ENCODE measurements at regions not wholly inside any gene's neighbourhood (a gene's known extent, or its start where the extent isn't known, plus 50 kb on each side); places are given as distances from the start of the nearest gene placed in this dataset.

- Histone ChIP-seq H3K9me2 (ENCODE audit: insufficient read depth) (no peaks in the 10 kb centered on the region), H3K4me3 (no peak overlapping the region), H3K27me3 (ENCODE audit: insufficient read depth) (no peaks in the 10 kb centered on the region), H3F3A (replicated peaks; ENCODE audit: low read depth) (no peaks in the 10 kb centered on the region), H3K27ac (ENCODE audit: low read depth) (no peak overlapping the region), H3K36me3 (ENCODE audit: insufficient read depth) (no peaks in the 10 kb centered on the region), H3K4me1 (ENCODE audit: insufficient read depth) (no peaks in the 10 kb centered on the region), H3K79me2 (replicated peaks; ENCODE audit: insufficient read depth) (no peaks in the 10 kb centered on the region), H3K4me2 (no peak overlapping the region), H4K20me1 (replicated peaks; ENCODE audit: insufficient read depth) (no peaks in the 10 kb centered on the region), H2AFZ (no peak overlapping the region)
- no peak for DNase-seq (ENCODE audit: low spot score)
- H3K27me3 Mint-ChIP-seq (ENCODE audit: insufficient read depth, low read depth, poor library complexity), result no peaks in the 10 kb centered on the region
- H3K36me3 Mint-ChIP-seq (ENCODE audit: low read depth), result no peaks in the 10 kb centered on the region
- no peak overlapping the region for H3K4me3 Mint-ChIP-seq
- no peaks in the 10 kb centered on the region for H3K9me3 Mint-ChIP-seq
- H3K4me1 Mint-ChIP-seq, result no peaks in the 10 kb centered on the region
- no peak for ATAC-seq
- TF ChIP-seq POLR2AphosphoS5 (IDR thresholded peaks at IDR 0.05; ENCODE audit: low read depth) (no peak), NANOG (IDR thresholded peaks at IDR 0.05; ENCODE audit: borderline replicate concordance) (no peak), REST (IDR thresholded peaks at IDR 0.05; ENCODE audit: unreplicated experiment) (no peak), CTCF (conservative IDR thresholded peaks at IDR 0.05; ENCODE audit: low read depth in 2 of 2) (no peak), STAT1 (IDR thresholded peaks at IDR 0.05; ENCODE audit: unreplicated experiment) (no peak), ZNF331 (CRISPR knock-in tag; IDR thresholded peaks at IDR 0.05; ENCODE audit: low read depth) (no peak), JUNB (IDR thresholded peaks at IDR 0.05; ENCODE audit: unreplicated experiment) (no peak), ZNF114 (CRISPR knock-in tag; IDR thresholded peaks at IDR 0.05) (no peak), ZNF462 (CRISPR knock-in tag; IDR thresholded peaks at IDR 0.05) (no peak), ETS1 (IDR thresholded peaks at IDR 0.05) (no peak), CREB1 (CRISPR knock-in tag; IDR thresholded peaks at IDR 0.05; ENCODE audit: low read depth) (no peak), EZH2phosphoT487 (IDR thresholded peaks at IDR 0.05; ENCODE audit: unreplicated experiment) (no peak), EZH2 (IDR thresholded peaks at IDR 0.05; ENCODE audit: low read depth, unreplicated experiment) (no peak)
- no peak overlapping the region for H3K27ac Mint-ChIP-seq
These were observed 492.2 kb downstream of the NR2F1-AS1 start for GRCh38 chr5:93088592-93089389.

Measured in GM23338 (cell line).